Kasumi-1 (cell line): ENCODE measurements at regions not wholly inside any gene's neighbourhood (a gene's known extent, or its start where the extent isn't known, plus 50 kb on each side); places are given as distances from the start of the nearest gene placed in this dataset.

Experiments
- DNase-seq, 2 experiments: peaks; one replicate each; lab custom pipeline; 2025; lab: John Stamatoyannopoulos, UW

DNA sequence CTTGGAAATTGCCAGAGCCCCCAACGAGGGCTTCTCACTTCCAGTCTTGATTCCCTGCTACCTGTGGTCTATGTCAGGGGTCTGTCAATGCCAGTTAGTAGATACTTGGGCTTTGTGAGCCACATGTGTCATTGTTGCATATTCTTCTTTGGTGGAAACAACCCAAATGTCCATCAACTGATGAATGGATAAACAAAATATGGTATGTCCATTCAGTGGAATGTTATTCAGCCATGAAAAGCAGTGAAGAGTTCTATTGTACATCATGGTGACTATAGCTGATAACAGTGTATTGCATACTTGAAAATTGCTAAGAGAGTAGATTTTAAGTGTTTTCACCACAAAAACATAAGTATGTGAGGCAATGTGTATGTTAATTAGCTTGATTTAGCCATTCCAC lies 288.1 kb downstream of the RPLP1 start:
- no peak for DNase-seq

DNA sequence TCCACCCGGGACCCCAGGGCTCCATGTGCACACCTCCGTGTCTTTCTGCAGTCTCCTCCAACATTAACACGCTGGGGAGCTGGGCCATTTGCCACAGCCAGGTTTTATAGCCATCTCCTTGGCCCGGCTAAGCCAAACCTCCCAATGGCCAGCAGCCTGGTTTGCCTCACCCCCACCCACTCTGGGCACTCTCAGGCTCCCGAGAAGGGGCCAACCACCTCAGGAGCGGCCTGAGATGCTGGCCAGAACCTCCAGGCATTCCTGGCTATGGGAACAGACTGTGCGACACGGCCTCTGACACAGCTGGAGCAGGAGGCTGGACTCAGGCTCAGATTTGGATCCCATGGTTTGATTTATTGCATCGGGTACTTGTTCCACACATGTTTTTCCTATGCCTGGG lies 289.7 kb downstream of the RPLP1 start:
- no peak for DNase-seq

DNA sequence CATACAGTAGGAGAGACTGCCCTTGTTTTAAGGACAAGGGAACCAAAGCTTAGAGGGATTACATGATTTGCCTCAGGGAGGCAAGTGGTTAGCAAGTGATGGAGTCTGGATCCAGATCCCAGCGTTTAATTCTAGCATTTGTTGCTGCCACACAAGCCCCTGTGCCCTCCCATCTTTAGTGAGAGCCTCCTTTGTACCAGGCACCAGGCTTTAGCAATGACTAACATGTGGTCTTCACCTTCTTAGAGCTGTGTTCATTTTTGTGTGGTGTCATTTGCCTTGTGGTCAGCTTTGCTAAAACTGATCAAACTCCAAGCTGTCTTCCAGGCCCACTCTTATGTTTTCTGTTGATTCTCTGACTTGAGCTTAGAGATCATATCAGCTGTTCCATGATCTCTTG lies 290.5 kb downstream of the RPLP1 start:
- DNase-seq = no peak

DNA sequence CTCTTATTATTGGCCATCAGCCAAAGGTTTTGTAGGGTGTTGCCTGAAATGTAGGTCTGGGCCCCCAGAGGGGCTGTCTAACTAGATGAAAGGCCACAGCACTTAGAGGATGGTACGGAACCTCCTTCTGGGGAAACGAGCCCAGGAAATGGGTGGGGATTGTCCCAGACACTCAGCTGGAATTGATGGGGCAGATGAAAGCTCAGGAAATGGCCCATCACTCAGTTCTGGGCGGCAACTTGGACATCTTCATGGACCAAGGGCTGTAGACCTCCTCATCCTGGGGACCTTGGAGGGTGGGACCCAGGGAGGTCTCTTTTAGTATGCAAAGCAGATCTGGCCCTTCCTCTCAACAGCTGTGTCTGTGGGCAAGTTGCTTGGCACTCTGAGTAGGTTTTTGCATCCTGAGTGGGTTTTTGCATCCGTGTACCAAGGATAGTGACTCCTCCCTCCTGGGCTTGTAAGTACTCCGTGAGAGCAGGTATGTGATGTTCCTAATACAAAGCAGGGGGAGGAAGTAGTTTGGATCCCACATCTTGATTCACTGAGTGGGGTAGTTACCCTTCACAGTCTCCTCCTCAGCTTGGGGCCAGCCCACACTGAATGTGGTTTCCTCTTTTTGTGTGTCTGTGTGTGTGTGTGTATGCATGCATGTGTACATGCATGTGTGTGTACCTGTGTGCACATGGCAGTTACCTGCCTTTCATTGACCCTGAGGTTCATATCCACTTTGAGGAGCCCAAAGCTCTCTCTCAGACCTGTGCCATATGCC lies 292.0 kb downstream of the RPLP1 start:
- DNase-seq = no peak

DNA sequence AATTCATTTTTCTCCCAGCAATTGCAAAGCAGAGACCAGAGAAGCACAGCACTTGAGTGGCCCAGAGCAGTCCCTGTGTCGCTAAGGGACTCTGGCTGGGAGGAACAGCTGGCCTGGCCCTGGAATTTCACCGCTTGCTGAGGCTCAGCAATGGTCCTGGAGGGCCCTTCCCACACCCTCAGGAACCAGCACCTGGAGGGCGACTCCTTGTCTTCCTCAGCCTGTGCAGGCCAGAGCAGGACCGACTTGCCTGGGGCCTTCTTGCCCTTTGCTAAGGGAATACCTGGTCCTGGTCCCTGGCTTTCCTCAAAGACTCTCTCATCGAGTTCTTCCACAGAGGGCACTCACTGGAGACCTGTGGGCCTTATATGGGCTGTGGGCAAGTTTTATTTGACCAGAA lies 294.6 kb downstream of the RPLP1 start:
- no peak for DNase-seq

DNA sequence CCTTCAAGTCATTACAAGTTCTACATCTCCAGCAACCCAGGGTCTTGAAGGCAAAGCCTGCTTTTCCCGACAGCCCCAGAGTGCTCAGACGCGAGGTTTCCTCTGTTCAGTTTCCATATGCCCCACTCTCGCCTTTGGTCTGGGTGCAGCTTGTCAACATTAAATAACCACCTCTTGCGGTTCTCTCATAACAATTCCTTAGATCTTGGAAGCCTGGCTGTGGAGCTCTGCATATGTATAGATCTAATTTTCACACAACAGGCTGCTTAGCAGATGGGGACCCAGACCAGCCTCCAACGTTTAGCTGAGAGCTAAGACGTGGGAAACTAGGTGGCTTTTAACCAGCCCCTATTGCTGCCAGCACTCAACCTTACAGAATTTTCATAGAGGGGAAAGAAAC lies 295.5 kb downstream of the RPLP1 start:
- no peak for DNase-seq

DNA sequence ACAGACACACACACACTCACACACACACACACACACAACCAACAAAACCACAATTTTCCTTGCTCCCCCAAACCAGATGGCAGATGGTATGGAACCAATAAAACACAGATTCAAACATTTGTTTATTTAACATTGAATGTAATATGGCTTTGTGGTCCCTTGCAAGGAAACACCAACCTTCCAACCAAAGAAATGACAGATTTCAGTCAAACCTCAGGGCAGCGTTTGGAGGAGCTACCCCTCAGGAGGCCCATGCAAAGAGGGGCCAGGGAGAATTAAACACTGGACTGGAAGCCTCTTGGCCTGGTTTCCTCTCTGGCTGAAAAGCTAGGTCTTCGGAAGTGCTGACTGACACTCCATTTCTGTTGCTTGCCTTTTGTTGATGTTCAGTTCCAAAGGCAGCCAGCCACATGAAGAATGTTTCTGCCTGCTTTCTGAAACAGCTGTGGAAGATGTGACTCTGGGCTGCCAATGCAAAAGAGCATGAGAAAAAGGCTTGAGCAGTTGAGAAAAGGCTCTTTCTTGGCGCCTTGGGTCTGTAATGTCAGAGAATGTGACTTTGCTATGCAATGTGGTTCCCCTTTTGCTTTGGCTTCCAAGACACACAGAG lies 296.1 kb downstream of the RPLP1 start:
- no peak for DNase-seq

DNA sequence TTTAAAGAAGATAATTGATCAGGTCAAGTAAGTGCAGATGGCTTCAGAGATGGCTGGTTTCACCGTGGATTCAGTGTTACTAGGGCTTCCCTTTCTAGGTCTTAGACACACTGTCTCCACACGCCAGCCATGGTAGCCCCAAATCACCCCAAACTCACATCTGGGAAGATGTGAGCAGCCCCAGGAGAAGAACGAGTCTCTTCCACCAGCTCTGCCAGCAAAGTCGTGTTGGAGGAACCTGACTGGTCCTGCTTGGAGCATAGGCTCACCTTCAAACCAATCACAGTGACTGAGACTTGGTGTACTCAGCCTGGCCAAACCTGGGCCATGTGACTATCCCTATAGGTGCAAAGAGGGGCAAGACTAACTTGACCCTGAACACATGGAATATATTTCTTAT lies 296.7 kb downstream of the RPLP1 start:
- DNase-seq = no peak

DNA sequence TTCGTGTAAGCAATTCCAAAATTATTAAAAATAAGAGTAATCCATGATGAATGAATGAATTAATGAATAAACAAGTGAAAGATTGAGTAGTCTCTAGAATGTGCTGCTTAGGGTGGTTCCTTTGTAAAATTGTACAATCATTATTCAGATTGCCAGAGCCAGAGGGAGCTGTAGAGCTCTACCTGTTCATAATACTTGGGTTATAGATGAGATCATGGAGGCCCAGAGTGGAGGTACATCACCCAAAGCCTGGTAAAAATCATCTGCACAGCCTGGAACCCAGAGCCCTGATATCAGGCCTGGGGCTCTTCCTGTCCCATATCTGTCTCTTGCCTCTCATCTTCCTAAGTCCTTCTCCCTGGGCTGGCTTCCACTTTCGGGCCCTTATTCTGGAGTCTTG lies 297.2 kb downstream of the RPLP1 start:
- DNase-seq = peak; percentile 10 to 13

DNA sequence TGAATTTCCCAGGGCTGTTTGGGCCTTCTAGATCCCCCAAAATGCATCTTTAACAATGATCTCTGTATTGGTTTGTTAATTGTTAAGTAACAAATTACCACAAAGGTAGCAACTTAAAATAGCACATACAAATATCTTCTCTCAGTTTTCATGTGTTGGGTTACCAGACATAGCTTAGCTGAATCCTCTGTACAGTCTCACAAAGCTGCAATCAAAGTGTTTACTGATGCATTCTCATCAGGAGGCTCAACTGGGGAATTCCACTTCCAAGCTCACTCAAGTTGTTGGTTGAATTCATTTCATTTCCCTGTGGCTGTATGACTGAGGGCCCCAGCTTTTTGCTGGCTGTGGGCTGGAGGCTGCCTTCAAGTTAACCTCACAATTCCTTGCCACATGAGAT lies 297.6 kb downstream of the RPLP1 start:
- no peak for DNase-seq

DNA sequence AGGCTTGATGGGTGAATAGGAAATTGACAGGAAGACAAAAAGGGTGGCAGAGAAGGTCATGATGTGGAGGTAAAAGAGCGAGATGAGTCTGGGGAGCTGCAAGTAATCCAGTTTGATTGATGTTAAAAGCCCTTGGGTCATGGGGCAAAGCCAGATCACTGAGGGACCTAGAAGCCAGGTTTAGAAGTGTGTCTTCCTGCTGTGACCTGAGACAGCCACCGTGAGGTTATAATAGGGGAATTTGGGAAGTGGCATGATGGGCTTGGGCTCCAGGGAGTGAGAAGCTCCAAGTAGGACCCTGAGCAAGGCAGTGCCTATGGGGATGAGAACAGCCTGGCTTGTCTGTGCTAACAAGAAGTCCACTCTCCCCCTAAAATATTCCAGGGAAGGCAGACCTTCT lies 298.5 kb downstream of the RPLP1 start:
- no peak for DNase-seq

DNA sequence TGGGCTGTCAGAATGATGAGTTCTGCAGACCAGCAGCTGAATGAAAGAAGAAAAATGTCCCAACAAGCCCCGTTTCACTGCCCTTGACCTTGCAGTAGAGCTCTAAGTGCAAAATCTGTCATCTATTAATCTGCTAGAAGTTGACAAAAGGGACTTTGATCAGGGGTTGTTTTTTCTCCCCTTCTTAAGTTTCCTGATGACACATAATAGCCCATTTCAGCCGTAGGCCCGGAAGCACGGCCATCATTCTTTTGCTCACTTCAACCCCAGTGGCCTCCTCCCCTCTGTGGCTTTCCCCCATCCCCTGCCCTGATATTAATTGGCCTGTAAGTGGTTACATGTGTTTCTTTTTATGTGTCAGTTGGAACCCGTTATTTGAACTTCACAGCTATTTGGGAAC lies 298.9 kb downstream of the RPLP1 start:
- DNase-seq = no peak

DNA sequence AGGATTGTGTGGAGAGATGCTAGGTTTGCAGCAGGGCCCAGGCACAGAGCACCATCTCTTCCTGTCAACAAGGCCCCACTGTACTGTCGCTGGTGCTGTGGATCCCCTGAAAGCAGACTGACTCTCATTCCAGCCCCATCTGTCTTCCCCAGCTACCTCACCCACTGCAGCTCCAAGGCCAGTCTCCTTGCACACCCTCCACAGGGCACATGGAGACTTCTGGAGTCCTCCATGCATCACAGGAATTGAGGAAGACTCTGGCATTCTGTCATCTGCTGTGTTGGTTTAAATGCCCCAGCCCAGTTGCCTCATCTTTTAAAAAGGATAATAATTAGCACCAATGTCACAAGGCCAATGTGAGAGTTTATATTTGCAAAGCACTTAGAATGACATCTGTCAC lies 301.2 kb downstream of the RPLP1 start:
- DNase-seq = no peak

DNA sequence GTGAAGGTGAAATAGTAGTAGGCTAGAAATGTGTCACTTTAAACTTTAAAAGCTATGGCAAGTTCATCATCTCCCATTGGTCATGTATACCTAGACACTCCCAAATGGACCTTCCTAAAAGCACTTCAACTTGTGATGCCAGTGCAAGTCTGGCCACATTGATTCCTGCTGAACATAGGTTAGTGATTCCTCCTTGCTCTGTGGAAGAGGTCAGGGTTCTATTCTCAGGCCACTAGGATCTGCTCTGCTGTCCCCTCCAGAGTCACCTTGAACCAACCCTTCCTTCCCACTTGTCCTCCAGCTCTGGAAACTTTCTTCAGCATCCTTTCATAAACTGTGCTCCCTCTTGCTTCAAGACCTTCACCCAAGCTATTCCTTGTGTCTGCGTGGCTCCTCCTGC lies 301.7 kb downstream of the RPLP1 start:
- no peak for DNase-seq

DNA sequence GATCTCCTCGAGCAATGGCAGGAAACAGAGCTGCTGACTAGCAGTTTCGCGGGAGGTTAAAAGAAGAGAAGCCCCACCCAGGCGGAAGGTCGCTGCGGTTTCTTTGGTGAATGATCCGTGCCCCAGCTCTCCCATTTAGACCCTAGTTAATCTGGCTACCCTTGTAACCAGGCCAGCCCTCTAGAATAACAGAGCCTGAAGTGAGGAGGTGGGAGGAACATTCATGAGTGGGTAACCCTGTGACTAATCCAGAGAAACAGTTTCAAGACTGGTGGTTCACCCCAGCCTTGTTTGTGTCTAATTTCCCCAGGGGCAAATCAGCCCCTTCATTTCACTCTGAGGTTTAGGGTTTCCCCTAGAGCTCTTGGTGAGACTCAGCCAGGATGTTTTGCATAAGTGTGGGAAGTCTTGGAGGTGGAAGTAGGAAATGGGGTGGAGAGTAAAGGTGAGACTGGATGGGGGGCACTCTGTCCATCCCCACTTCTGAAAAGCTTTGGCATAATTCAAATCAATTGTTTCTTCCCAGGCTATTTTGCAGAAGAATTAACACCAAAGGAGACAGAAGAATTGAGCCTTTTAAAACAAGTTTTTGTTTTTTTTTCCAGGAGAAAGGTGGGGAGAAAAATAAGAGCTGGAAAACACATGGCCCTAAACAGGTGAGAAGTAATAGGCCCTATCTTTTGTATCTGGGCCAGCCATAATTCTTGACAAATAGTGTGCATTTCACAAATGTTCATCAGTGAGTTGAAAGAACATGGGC lies 303.1 kb downstream of the RPLP1 start:
- DNase-seq = peak in 1 of 2 experiments; percentile 33

DNA sequence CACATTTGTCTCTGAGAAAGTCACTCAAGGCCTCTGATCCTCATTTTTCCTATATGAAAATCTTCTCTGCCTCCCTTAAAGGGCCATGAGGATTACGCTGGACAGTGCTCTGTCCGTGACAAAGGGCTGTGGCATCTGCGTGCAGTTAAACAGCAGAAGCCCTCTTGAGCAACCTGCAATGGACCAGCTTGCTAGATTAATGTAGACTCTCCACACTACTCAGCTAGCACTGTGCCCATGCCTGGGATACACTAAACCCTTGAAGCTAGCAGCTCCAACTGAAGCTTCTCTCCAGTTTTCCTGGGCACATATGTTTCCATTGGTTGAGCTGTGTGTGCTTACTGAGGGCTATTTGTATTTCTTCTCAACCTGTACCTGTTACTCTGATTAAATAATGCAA lies 303.8 kb downstream of the RPLP1 start:
- DNase-seq = no peak

DNA sequence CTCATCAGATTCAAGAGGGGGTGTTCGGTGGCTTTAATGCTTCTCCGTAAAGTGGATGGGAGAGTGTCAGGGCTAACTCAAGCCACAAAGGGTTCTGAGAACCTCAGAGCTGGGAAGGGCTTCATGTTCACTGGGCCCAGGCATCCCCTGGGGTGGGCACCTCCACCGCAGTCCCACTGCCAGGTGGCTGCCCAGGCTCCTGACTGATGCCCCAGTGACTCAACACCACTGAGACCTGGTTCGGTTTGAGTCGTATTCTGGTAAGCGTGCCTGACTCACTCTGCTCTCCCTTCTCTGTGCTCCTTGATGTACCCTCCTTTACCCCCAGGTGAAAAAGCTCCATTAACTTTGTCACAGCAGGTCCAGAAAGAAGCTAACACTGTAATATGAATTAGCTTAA lies 304.6 kb downstream of the RPLP1 start:
- DNase-seq = no peak

DNA sequence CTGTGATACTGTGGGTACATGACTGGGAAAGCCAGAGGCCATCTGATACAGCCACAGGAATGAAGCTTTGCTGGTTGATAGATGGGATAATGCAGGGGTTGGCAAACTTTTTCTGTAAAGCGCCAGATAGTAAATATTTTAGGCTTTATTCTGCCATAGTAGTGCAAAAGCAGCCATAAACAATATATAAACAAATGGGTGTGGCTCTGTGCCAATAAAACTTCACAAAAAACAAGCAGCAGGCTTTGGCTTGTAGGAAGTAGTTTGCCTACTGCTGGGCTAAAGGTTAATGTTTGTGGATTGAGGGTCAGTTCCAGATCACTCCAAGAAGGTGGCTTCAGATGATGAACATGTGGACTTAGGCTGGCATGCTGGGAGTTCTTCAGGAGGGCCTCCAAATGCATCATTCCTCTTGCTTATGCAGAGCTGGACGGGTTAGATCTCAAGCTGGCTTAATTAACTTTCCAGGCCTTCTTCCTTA lies 305.7 kb downstream of the RPLP1 start:
- no peak for DNase-seq

DNA sequence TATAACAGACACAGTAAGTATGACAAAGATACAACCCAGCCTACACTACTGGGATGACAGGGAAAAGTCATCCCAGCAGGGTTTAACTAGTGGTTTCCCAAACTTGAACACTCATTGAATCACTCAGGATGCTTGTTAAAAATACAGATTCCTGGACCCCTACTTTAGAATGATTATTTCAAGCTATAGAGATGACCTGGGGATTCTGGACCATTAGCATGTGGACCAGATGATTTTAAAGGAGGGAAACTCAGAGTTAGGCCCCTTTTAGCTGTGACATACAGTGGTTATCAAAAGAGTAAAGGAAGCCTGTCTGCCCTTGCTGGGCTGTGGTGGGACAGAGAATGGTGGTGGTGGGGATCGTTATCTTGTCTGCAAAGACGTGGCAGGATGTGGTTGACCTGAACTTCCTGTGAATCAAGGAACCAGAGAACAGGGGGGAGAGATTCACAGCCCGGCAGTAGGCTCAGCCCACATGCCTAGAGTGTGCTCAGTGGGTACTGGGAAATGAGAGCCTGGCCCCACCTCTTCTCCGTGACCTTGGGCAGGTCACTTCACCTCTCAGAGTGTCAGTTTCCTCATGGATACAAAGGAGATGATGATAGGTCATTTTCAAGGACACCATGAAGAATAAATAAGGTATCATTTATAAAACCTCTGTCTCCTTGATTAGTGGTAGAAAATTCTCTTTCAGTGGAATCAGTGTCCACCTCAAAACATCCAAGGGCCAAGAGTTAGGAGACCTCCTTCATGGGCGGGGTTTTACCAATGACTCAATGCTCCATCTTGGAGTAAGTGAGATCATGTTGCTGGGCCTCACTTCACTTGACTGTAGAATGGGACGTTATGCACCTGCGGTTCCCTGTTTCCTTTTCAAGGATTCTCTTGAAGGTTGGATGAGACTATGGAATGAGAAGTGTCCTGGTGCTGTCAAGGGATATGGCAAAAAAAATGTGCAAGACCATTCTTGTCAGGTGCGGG lies 306.5 kb downstream of the RPLP1 start:
- DNase-seq = peak; percentile 95

DNA sequence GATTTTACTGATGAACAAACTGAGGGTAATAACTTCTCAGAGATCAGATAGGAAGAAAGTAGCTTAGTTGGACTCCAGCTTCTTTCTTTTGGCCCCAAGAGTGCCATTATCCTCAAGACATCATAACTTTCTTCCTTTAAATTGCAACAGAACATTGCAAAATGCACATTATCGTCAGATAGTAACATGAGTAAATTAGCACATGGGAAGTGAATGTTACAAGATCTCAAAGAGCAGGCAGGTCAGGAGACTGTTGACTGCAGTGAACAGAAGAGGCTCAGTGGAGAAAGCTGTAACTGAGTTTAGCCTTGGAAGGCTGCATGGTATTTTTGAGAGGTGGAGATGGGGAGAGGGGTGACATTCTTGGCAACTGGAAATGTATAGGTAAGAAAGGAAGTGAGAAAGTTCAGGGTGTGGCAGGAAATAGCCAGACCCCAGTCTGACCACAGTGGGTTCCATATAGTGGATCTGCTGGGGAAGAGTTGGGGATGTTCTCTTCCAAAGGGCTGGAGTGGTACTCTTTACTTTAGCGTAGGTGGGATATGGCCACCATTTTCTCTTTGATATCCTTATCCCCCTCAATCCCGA lies 307.7 kb downstream of the RPLP1 start:
- DNase-seq = peak in 1 of 2 experiments; percentile 4

DNA sequence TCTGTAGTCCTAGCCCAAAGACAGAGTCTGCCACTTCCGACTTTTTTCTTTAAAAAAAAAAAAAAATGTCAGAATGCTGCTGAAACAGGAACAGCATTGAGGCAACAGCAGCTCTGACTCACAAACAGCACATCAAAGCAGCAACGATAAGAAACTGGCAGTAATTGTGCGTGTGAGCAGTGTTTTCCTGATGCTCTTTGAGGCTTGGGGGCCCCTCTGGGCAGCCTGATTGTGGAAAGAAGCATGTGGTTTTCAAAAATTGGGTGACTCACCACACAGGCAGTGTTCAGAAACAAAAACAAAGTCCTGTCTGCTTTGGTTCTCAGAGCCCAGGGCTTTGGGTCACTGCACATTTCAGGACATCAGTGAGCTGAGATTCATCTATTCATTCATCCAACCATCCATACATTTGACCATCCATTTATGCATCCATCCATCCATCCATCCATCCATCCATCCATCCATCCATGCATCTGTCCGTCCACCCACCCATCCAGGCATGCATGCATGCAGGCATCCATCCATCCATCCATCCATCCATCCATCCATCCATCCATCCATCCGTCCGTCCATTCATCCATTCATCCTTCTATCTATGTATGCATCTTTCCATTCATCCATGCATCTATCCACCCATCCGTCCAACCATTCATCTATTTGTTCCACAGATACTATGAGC lies 308.4 kb downstream of the RPLP1 start:
- peak; percentile 83 to 88 for DNase-seq
